A673 (cell line): ENCODE measurements at regions not wholly inside any gene's neighbourhood (a gene's known extent, or its start where the extent isn't known, plus 50 kb on each side); places are given as distances from the start of the nearest gene placed in this dataset.
A peak's percentile ranks its signal among the peaks of the same experiment; 100 is the strongest.

ENCODE experiments used
- BruUV-seq: library from RNA; stranded (reverse); fragments of 400-500 nt; replicated peaks from 2 replicates; lab custom pipeline; 2021; lab: Mats Ljungman, UMichigan
- CTCF ChIA-PET: fragments of 300-600 bp; sonication (Branson Sonifier 250); formaldehyde crosslinking; loops from one replicate; lab custom pipeline; 2022; ENCODE audit warnings: antibody characterized with exemption; lab: Charles Lee
- POLR2A ChIA-PET: fragments of 300-600 bp; sonication (Branson Sonifier 250); formaldehyde crosslinking; loops from one replicate; lab custom pipeline; 2022; ENCODE audit warnings: antibody characterized with exemption; ENCODE audit not compliant: low non-redundant PET; lab: Charles Lee
- DNase-seq: peaks from one replicate; pipeline ENCODE4 v3.0.0-alpha.2; 2015; ENCODE audit warnings: low spot score
- H3K27ac ChIP-seq: fragments of 200-600 bp; sonication (generic); 2 replicates; pipeline ENCODE4 v1.5.1; 2016; ENCODE audit warnings: mixed run types, low read depth, mild to moderate bottlenecking, mixed read lengths, antibody characterized with exemption, low read length; ENCODE audit not compliant: poor library complexity, severe bottlenecking
- H3K27me3 ChIP-seq: fragments of 200-600 bp; sonication (generic); replicated peaks from 2 replicates; pipeline ENCODE4 v1.6.1; 2017; ENCODE audit warnings: mixed run types, low read depth, mild to moderate bottlenecking, mixed read lengths, antibody characterized with exemption, low read length; ENCODE audit not compliant: insufficient read depth, poor library complexity
- H3K36me3 ChIP-seq: fragments of 200-600 bp; sonication (generic); 2 replicates; pipeline ENCODE4 v1.6.1; 2016; ENCODE audit warnings: mixed run types, mild to moderate bottlenecking, mixed read lengths, antibody characterized with exemption, low read length; ENCODE audit not compliant: insufficient read depth, poor library complexity, severe bottlenecking
- H3K4me1 ChIP-seq: fragments of 200-600 bp; sonication (generic); 2 replicates; pipeline ENCODE4 v1.6.1; 2017; ENCODE audit warnings: mixed run types, mild to moderate bottlenecking, mixed read lengths, antibody characterized with exemption, low read length; ENCODE audit not compliant: insufficient read depth, poor library complexity, severe bottlenecking
- H3K4me3 ChIP-seq: fragments of 200-600 bp; sonication (generic); 2 replicates; pipeline ENCODE4 v1.5.1; 2016; ENCODE audit warnings: low read depth, mixed run types, mild to moderate bottlenecking, mixed read lengths, low read length; ENCODE audit not compliant: poor library complexity, severe bottlenecking
- H3K9me3 ChIP-seq: fragments of 200-600 bp; sonication (generic); 2 replicates; pipeline ENCODE4 v1.6.1; 2016; ENCODE audit warnings: mixed run types, low read depth, mild to moderate bottlenecking, mixed read lengths, antibody characterized with exemption, low read length; ENCODE audit not compliant: poor library complexity, severe bottlenecking
- CTCF ChIP-seq: fragments of 300-800, 200-600 bp; sonication (generic); conservative IDR thresholded peaks from 2 replicates; pipeline ENCODE4 v1.5.1; 2017; ENCODE audit warnings: low read depth, mild to moderate bottlenecking, antibody characterized with exemption, low read length, moderate library complexity, mixed read lengths
- EZH2 ChIP-seq: fragments of 200-600 bp; sonication (generic); IDR thresholded peaks from 2 replicates; pipeline ENCODE4 v1.6.1; 2017; ENCODE audit warnings: borderline replicate concordance, low read depth, mild to moderate bottlenecking, mixed read lengths, antibody characterized with exemption, low read length; ENCODE audit not compliant: poor library complexity, severe bottlenecking
- intact Hi-C: fragments of 100-400 bp; cut with micrococcal nuclease; formaldehyde crosslinking; loops from one replicate; pipeline ENCODE4 v1.10.0; 2022; ENCODE audit not compliant: unreplicated experiment

- Histone ChIP-seq H3K27me3 (no peaks in the 10 kb centered on the region), H3K36me3 (no peaks in the 10 kb centered on the region)
- DNase-seq = peak; percentile 10
Observed at GRCh38 chr9:73583576-73583975, 431.9 kb downstream of the ANXA1 start.

GRCh38 chr9:73595036-73595545 lies 443.4 kb downstream of the ANXA1 start:
- TF ChIP-seq CTCF (no peak), EZH2 (no peak)
- POLR2A ChIA-PET = interaction anchor here (1.1 kb wide), 1 partner anchor 135 kb away, joined by 3 read pairs; no protein-coding TSS in a partner anchor
- Histone ChIP-seq H3K27ac (peak overlapping the region; percentile 67), H3K9me3 (no peaks in the 10 kb centered on the region), H3K27me3 (no peaks in the 10 kb centered on the region), H3K4me1 (peaks cover 24% of the 10 kb centered on the region), H3K4me3 (no peak overlapping the region), H3K36me3 (no peaks in the 10 kb centered on the region)
- intact Hi-C loops = no loop called here
- no TSS peak for BruUV-seq
- CTCF ChIA-PET = no interaction called here
- DNase-seq = peak; percentile 88

More at GRCh38 chr9:73583576-73583975, 431.9 kb downstream of the ANXA1 start:
- TF ChIP-seq EZH2 = no peak
- no peak for TF ChIP-seq CTCF
- Histone ChIP-seq H3K4me1 (no peaks in the 10 kb centered on the region), H3K4me3 (no peak overlapping the region), H3K27ac (no peak overlapping the region), H3K9me3 (no peaks in the 10 kb centered on the region)
- CTCF ChIA-PET = no interaction called here
- POLR2A ChIA-PET = no interaction called here
- intact Hi-C loops = no loop called here
- no TSS peak for BruUV-seq

DNA sequence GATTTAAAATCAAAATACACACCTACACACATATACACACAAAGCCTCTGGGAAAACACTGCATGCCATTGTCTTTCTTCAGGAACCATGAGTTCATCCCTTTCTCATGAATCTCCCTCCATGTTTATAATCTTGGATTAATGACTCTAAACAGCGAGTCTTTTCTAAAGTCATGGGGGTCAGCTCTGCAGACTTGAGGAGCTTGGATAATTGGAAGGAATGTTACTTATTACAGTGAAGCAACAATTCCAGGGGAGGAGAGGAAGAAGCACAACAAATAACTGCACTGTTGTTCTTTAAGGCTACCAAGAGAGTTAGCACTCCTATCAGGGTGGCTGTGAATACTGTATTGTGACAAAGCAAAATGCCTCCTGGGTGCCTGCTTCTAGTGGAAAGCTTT lies 444.7 kb downstream of the ANXA1 start:
- DNase-seq = peak; percentile 23
- TF ChIP-seq EZH2 = no peak
- no peak for TF ChIP-seq CTCF
- ChIA-PET CTCF (no interaction called here), POLR2A (no interaction called here)
- intact Hi-C loops = no loop called here
- H3K36me3 ChIP-seq = no peaks in the 10 kb centered on the region
- H3K9me3 ChIP-seq = no peaks in the 10 kb centered on the region
- no peaks in the 10 kb centered on the region for H3K27me3 ChIP-seq
- BruUV-seq = no TSS peak
- H3K4me3 ChIP-seq = no peak overlapping the region
- peak overlapping the region; percentile 50 for H3K27ac ChIP-seq
- peaks cover 24% of the 10 kb centered on the region for H3K4me1 ChIP-seq
